Psoas muscle (tissue), 7 donors: ENCODE measurements at regions not wholly inside any gene's neighbourhood (a gene's known extent, or its start where the extent isn't known, plus 50 kb on each side); places are given as distances from the start of the nearest gene placed in this dataset.
"Not testable (repeated sequence)": the region's sequence is repeated elsewhere in the genome, so short reads cannot be mapped to it uniquely, and the experiment has no call there.

Source experiments
- ATAC-seq, 4 donors: fragments of 200-7000 bp; cut with Tn5 transposase; one replicate each; pipeline ENCODE4 v1.9.1; 2020; ENCODE audit warnings: moderate library complexity in 3 of 4, mild to moderate bottlenecking in 2 of 4
- DNase-seq, 2 donors: peaks; one replicate each; pipeline ENCODE4 v3.0.0-alpha.2; 2020
- H3K27ac ChIP-seq: fragments of 200-600 bp; one replicate; pipeline ENCODE4 v1.8.0; 2022
- H3K27me3 ChIP-seq, 3 donors: fragments of 200-600 bp in 1 of 3; one replicate each; pipeline versions ENCODE4 v1.6.1 to v1.8.0; 2013 to 2022; ENCODE audit warnings: low read length in 2 of 3, mild to moderate bottlenecking in 2 of 3, moderate library complexity in 1 of 3; ENCODE audit not compliant: insufficient read depth in 3 of 3
- H3K36me3 ChIP-seq, 2 donors: fragments of 200-600 bp in 1 of 2; one replicate each; pipeline versions ENCODE4 v1.6.1 to v1.8.0; 2013 to 2022; ENCODE audit warnings: low read depth in 1 of 2, mild to moderate bottlenecking in 1 of 2, moderate library complexity in 1 of 2; ENCODE audit not compliant: insufficient read depth in 1 of 2
- H3K4me1 ChIP-seq: fragments of 200-600 bp; one replicate; pipeline ENCODE4 v1.8.0; 2022
- H3K4me3 ChIP-seq: fragments of 200-600 bp; one replicate; pipeline ENCODE4 v1.8.0; 2022; ENCODE audit warnings: mild to moderate bottlenecking
- H3K9me3 ChIP-seq: fragments of 200-600 bp; one replicate; pipeline ENCODE4 v1.8.0; 2022
- CTCF ChIP-seq: fragments of 200-600 bp; IDR thresholded peaks from one replicate; pipeline ENCODE4 v1.8.0; 2022; ENCODE audit warnings: antibody characterized with exemption
- WGBS, 3 donors: extraction: QIAGEN DNeasy Blood & Tissue Kit; methylation state at CpG; one replicate each; pipeline versions ENCODE4 v1.1.6 to v1.1.7; 2013; 5-methylcytosine and 5-hydroxymethylcytosine counted together
- intact Hi-C, 2 donors: fragments of 100-400 bp; cut with DNase I; formaldehyde crosslinking; loops; one replicate each; pipeline versions ENCODE4 v1.11.0 to v1.14.2; 2022
- donor health status: healthy with polysubstance abuse.
- donor health status: DM: no; HTN: no; CAD: no; lungs with moderate emphysema.
- donor health status: Bipolar disorder and iron deficiency.
- donor health status: healthy.
- donor health status: DM: yes; HTN: yes; CAD: no.
- donor health status: DM: no; HTN: no; CAD: no.
- donor health status: DM: yes; HTN: yes; CAD: no.

- WGBS, 3 donors = 71 to 80% (median 79%) methylated on average over 2 of the region's 2 CpGs
- DNase-seq (no peak), ATAC-seq (no peak)
- Histone ChIP-seq H3K4me1 (peaks cover 4% of the 10 kb centered on the region), H3K27ac (no peak overlapping the region), H3K9me3 (no peaks in the 10 kb centered on the region), H3K36me3 (no peaks in the 10 kb centered on the region), H3K4me3 (no peak overlapping the region), H3K27me3 (no peaks in the 10 kb centered on the region)
- intact Hi-C loops = no loop called here
- no peak for TF ChIP-seq CTCF
These were observed 433.3 kb upstream of the ID2 start for GRCh38 chr2:8248623-8248957.

- DNase-seq = peak in 1 of 2 donors; percentile 41
- no peak for TF ChIP-seq CTCF
- Histone ChIP-seq H3K4me1 (peaks cover 4% of the 10 kb centered on the region), H3K27me3 (no peaks in the 10 kb centered on the region), H3K27ac (no peak overlapping the region), H3K9me3 (no peaks in the 10 kb centered on the region), H3K36me3 (no peaks in the 10 kb centered on the region), H3K4me3 (no peak overlapping the region)
- peak; percentile 57 to 79 (median 69) for ATAC-seq
- intact Hi-C loops = no loop called here
- WGBS, 3 donors = 19 to 27% (median 23%) methylated on average over 14 of the region's 14 CpGs
These were observed 432.7 kb upstream of the ID2 start for GRCh38 chr2:8249141-8249540.

GRCh38 chr2:8249769-8250168 lies 432.1 kb upstream of the ID2 start:
- H3K27me3 ChIP-seq = no peaks in the 10 kb centered on the region
- no peak overlapping the region for H3K4me3 ChIP-seq
- peaks cover 4% of the 10 kb centered on the region for H3K4me1 ChIP-seq
- H3K36me3 ChIP-seq = no peaks in the 10 kb centered on the region
- ATAC-seq (no peak), DNase-seq (no peak)
- H3K9me3 ChIP-seq = no peaks in the 10 kb centered on the region
- intact Hi-C loops = no loop called here
- no peak overlapping the region for H3K27ac ChIP-seq
- 90 to 99% (median 95%) methylated on average over 2 of the region's 2 CpGs for WGBS, 3 donors
- TF ChIP-seq CTCF = no peak

GRCh38 chr2:8250290-8250689 lies 431.6 kb upstream of the ID2 start:
- H3K4me3 ChIP-seq, H3K36me3 ChIP-seq, H3K27ac ChIP-seq, intact Hi-C loops, H3K4me1 ChIP-seq, ATAC-seq, H3K9me3 ChIP-seq, DNase-seq, H3K27me3 ChIP-seq: not testable (repeated sequence)
- 96 to 99% (median 98%) methylated on average over 2 of the region's 2 CpGs for WGBS, 3 donors

- no peak for ATAC-seq
- TF ChIP-seq CTCF = no peak
- intact Hi-C loops = no loop called here
- Histone ChIP-seq H3K36me3 (no peaks in the 10 kb centered on the region), H3K27ac (no peak overlapping the region), H3K4me3 (no peak overlapping the region), H3K4me1 (peaks cover 4% of the 10 kb centered on the region), H3K27me3 (no peaks in the 10 kb centered on the region), H3K9me3 (no peaks in the 10 kb centered on the region)
- no peak for DNase-seq
- WGBS, 3 donors = 88 to 93% (median 90%) methylated on average over 6 of the region's 6 CpGs
These were observed 430.6 kb upstream of the ID2 start for GRCh38 chr2:8251291-8251690.
